CD14-positive monocyte (primary cell): ENCODE measurements at regions not wholly inside any gene's neighbourhood (a gene's known extent, or its start where the extent isn't known, plus 50 kb on each side); places are given as distances from the start of the nearest gene placed in this dataset.

Source experiments
- DNase-seq, 3 donors: peaks; one replicate each; pipeline ENCODE4 v3.0.0-alpha.2; 2011 to 2022
- H2AFZ ChIP-seq: 2 replicates; pipeline ENCODE4 v1.6.0; 2012; ENCODE audit warnings: mild to moderate bottlenecking, low read depth, low read length, inconsistent platforms; ENCODE audit not compliant: insufficient read depth, poor library complexity, severe bottlenecking
- H3K27ac ChIP-seq, 2 donors: 1 replicate in 1 of 2; 2 replicates in 1 of 2; pipeline ENCODE4 v1.5.1; 2012 to 2013; ENCODE audit warnings: low read length in 2 of 2, control low read depth in 1 of 2, inconsistent platforms in 1 of 2, low read depth in 1 of 2, mild to moderate bottlenecking in 1 of 2
- H3K27me3 ChIP-seq, 2 donors: one replicate each; pipeline versions ENCODE4 v1.6.0 to v1.6.1; 2011 to 2013; ENCODE audit warnings: low read length in 2 of 2; ENCODE audit not compliant: control insufficient read depth in 2 of 2, insufficient read depth in 2 of 2
- H3K36me3 ChIP-seq, 2 donors: replicated peaks in 1 of 2; 1 replicate in 1 of 2; 2 replicates in 1 of 2; pipeline versions ENCODE4 v1.5.1 to v1.6.1; 2012 to 2013; ENCODE audit warnings: low read length in 2 of 2, control low read depth in 1 of 2, inconsistent platforms in 1 of 2, mild to moderate bottlenecking in 1 of 2; ENCODE audit not compliant: insufficient read depth in 2 of 2, control insufficient read depth in 1 of 2
- H3K4me1 ChIP-seq, 2 donors: 1 replicate in 1 of 2; 2 replicates in 1 of 2; pipeline versions ENCODE4 v1.5.1 to v1.6.1; 2012 to 2013; ENCODE audit warnings: low read length in 2 of 2, control low read depth in 1 of 2, inconsistent platforms in 1 of 2, mild to moderate bottlenecking in 1 of 2, moderate library complexity in 1 of 2; ENCODE audit not compliant: insufficient read depth in 2 of 2, control insufficient read depth in 1 of 2
- H3K4me2 ChIP-seq: replicated peaks from 2 replicates; pipeline ENCODE3; 2012; ENCODE audit warnings: low read length, moderate library complexity, mild to moderate bottlenecking; ENCODE audit not compliant: poor library complexity, severe bottlenecking; ENCODE audit errors: extremely low read depth
- H3K4me3 ChIP-seq, 3 experiments: fragments of 200-600 bp in 1 of 3; sonication (generic) in 1 of 3; replicated peaks in 1 of 3; 1 replicate in 2 of 3; 2 replicates in 1 of 3; pipeline ENCODE4 v1.5.1; 2011 to 2013; ENCODE audit warnings: low read length in 3 of 3, mild to moderate bottlenecking in 3 of 3, control low read depth in 2 of 3, low read depth in 2 of 3, inconsistent platforms in 1 of 3, moderate library complexity in 1 of 3
- H3K79me2 ChIP-seq: 2 replicates; pipeline ENCODE4 v1.6.0; 2012; ENCODE audit warnings: mild to moderate bottlenecking, control low read depth, inconsistent platforms, low read length, moderate library complexity; ENCODE audit not compliant: insufficient read depth
- H3K9ac ChIP-seq: 2 replicates; pipeline ENCODE4 v1.6.0; 2017; ENCODE audit warnings: low read length, mild to moderate bottlenecking; ENCODE audit not compliant: insufficient read depth, poor library complexity, severe bottlenecking
- H3K9me3 ChIP-seq, 2 donors: replicated peaks in 1 of 2; 1 replicate in 1 of 2; 2 replicates in 1 of 2; pipeline versions ENCODE4 v1.5.1 to v1.6.1; 2012 to 2013; ENCODE audit warnings: low read length in 2 of 2, control low read depth in 1 of 2; ENCODE audit not compliant: control insufficient read depth in 1 of 2, insufficient read depth in 1 of 2
- H4K20me1 ChIP-seq: 2 replicates; pipeline ENCODE4 v1.6.0; 2012; ENCODE audit warnings: mild to moderate bottlenecking, low read length, control low read depth, moderate library complexity; ENCODE audit not compliant: insufficient read depth
- H3K27ac Mint-ChIP-seq, 7 donors: one replicate each; pipeline ENCODE4 v1.8.0; 2020; ENCODE audit warnings: mild to moderate bottlenecking in 7 of 7, mixed read lengths in 7 of 7, moderate library complexity in 6 of 7, inconsistent platforms in 2 of 7
- H3K27me3 Mint-ChIP-seq, 3 donors: one replicate each; pipeline ENCODE4 v1.8.0; 2021 to 2022; ENCODE audit warnings: low read depth in 3 of 3, mild to moderate bottlenecking in 3 of 3, mixed read lengths in 3 of 3, moderate library complexity in 3 of 3, inconsistent platforms in 1 of 3
- H3K36me3 Mint-ChIP-seq, 2 donors: one replicate each; pipeline ENCODE4 v1.8.0; 2020; ENCODE audit warnings: mixed read lengths in 2 of 2, inconsistent platforms in 1 of 2, mild to moderate bottlenecking in 1 of 2
- H3K4me1 Mint-ChIP-seq: one replicate; pipeline ENCODE4 v1.8.0; 2020; ENCODE audit warnings: mild to moderate bottlenecking, mixed read lengths
- H3K4me3 Mint-ChIP-seq, 2 donors: one replicate each; pipeline ENCODE4 v1.8.0; 2020; ENCODE audit warnings: mild to moderate bottlenecking in 2 of 2, mixed read lengths in 2 of 2, moderate library complexity in 1 of 2
- H3K9me3 Mint-ChIP-seq, 7 donors: one replicate each; pipeline ENCODE4 v1.8.0; 2020 to 2022; ENCODE audit warnings: mixed read lengths in 7 of 7, mild to moderate bottlenecking in 6 of 7, moderate library complexity in 6 of 7, inconsistent platforms in 2 of 7
- CTCF ChIP-seq: fragments of 200-600 bp; IDR thresholded peaks from one replicate; pipeline ENCODE4 v1.8.0; 2022; ENCODE audit warnings: antibody characterized with exemption, mild to moderate bottlenecking
- WGBS: methylation state at CpG from one replicate; pipeline ENCODE4 v1.1.5; 2013; ENCODE audit warnings: missing lambda C conversion rate; ENCODE audit not compliant: insufficient coverage; 5-methylcytosine and 5-hydroxymethylcytosine counted together
- intact Hi-C, 2 donors: fragments of 100-400 bp; cut with micrococcal nuclease; formaldehyde crosslinking; loops; one replicate each; pipeline versions ENCODE4 v1.15.0 to v1.15.1; 2023

- no peak for TF ChIP-seq CTCF
- Histone ChIP-seq H3K79me2 (no peaks in the 10 kb centered on the region), H2AFZ (no peak overlapping the region), H3K27me3 (no peaks in the 10 kb centered on the region), H3K9me3 (no peaks in the 10 kb centered on the region), H3K9ac (no peak overlapping the region), H4K20me1 (no peaks in the 10 kb centered on the region), H3K4me1 (peaks cover 4 to 7% of the 10 kb centered on the region in 2 donors), H3K4me3 (no peak overlapping the region), H3K4me2 (no peak overlapping the region), H3K27ac (no peak overlapping the region), H3K36me3 (no peaks in the 10 kb centered on the region)
- 92% methylated on average over 13 of the region's 15 CpGs for WGBS
- DNase-seq, result no peak
- peaks cover 5 to 8% (median 6%) of the 10 kb centered on the region in 3 donors for H3K27me3 Mint-ChIP-seq
- H3K36me3 Mint-ChIP-seq, result no peaks in the 10 kb centered on the region
- no peak overlapping the region for H3K4me3 Mint-ChIP-seq
- peaks cover 6% of the 10 kb centered on the region for H3K4me1 Mint-ChIP-seq
- intact Hi-C loops, result no loop called here
- H3K9me3 Mint-ChIP-seq, result peaks cover 0 to 5% (median 0%) of the 10 kb centered on the region in 7 donors
- H3K27ac Mint-ChIP-seq, result no peak overlapping the region
These were observed 61.7 kb upstream of the SLC22A23 start for GRCh38 chr6:3518356-3519190.

GRCh38 chr6:3517350-3517749 lies 60.5 kb upstream of the SLC22A23 start:
- H3K4me3 ChIP-seq, result no peak overlapping the region
- intact Hi-C loops, result no loop called here
- 83% methylated on average over 1 of the region's 6 CpGs for WGBS
- no peak overlapping the region for H2AFZ ChIP-seq
- H3K79me2 ChIP-seq, result no peaks in the 10 kb centered on the region
- Mint-ChIP-seq H3K4me1 (peaks cover 6% of the 10 kb centered on the region), H3K36me3 (no peaks in the 10 kb centered on the region), H3K27ac (peak overlapping the region in 1 of 7 donors; percentile 14), H3K27me3 (peaks cover 6 to 8% (median 6%) of the 10 kb centered on the region in 3 donors), H3K4me3 (no peak overlapping the region), H3K9me3 (peaks cover 0 to 5% (median 0%) of the 10 kb centered on the region in 7 donors)
- no peak for TF ChIP-seq CTCF
- no peaks in the 10 kb centered on the region for H4K20me1 ChIP-seq
- peak in 1 of 3 donors; percentile 27 for DNase-seq
- H3K9me3 ChIP-seq, result no peaks in the 10 kb centered on the region
- H3K36me3 ChIP-seq, result no peaks in the 10 kb centered on the region
- H3K4me1 ChIP-seq, result peaks cover 4 to 7% of the 10 kb centered on the region in 2 donors
- no peak overlapping the region for H3K27ac ChIP-seq
- no peak overlapping the region for H3K9ac ChIP-seq
- no peaks in the 10 kb centered on the region for H3K27me3 ChIP-seq
- no peak overlapping the region for H3K4me2 ChIP-seq
